ENCODE measurements at regions not wholly inside any gene's neighbourhood (a gene's known extent, or its start where the extent isn't known, plus 50 kb on each side); places are given as distances from the start of the nearest gene placed in this dataset.

DNA sequence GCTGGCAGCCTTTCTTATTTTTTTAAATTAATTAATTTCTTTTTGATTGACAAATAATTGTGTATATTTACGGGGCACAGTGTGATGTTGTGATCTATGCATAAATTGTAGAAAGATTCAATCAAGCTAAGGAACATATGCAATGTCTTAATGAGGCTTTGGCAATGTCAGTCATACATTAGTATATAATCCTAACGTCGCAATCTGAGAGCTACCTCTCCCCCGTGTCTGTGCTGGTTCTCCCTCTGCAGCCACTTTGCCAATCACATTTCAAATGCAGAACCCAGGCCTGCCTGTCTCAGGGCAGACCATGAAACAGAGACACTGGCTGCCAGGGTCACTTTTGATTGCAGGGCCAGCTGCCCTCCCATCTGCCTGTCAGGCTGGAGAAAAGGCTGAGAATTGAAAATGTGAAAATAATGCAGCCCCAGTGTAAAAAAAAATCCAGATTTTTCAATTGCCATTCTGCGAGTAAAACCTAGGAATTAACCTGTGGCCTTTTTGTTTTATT is 56.3 kb downstream of the SLC24A2 start:
- in situ Hi-C loops (cut with HindIII; ENCODE audit: low sequenced_read_pairs), result loop anchor here (25.0 kb wide), 1 partner anchor 145 kb away; no protein-coding TSS in a partner anchor

- in situ Hi-C loops (cut with HindIII; ENCODE audit: low sequenced_read_pairs), result loop anchor here (25.0 kb wide), 1 partner anchor 141 kb away; no protein-coding TSS in a partner anchor
Observed at GRCh38 chr9:19728101-19728500, 60.7 kb downstream of the SLC24A2 start.

GRCh38 chr9:19725970-19726369 is 62.9 kb downstream of the SLC24A2 start:
- in situ Hi-C loops (cut with HindIII; ENCODE audit: low sequenced_read_pairs), result loop anchor here (25.0 kb wide), 1 partner anchor 139 kb away; no protein-coding TSS in a partner anchor

DNA sequence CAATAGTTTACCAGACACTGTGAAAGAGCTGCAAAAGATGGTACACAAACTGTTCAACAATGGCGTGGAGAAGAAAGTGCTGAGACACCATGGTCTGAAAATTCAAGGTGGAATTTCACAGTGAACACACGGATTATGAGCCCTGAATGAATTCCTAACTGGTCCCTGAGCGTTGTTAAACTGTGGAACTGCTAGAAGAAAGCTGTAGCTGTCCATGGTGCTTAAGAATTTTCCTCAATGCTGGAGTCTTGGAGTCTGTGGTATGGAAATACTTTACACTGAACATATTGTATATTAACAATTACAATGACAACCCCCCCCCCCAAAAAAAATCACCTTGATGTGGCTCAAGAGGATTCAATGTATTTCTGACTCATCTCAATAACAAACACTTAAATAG is 68.5 kb downstream of the SLC24A2 start:
- in situ Hi-C loops (cut with HindIII; ENCODE audit: low sequenced_read_pairs), result no loop called here

DNA sequence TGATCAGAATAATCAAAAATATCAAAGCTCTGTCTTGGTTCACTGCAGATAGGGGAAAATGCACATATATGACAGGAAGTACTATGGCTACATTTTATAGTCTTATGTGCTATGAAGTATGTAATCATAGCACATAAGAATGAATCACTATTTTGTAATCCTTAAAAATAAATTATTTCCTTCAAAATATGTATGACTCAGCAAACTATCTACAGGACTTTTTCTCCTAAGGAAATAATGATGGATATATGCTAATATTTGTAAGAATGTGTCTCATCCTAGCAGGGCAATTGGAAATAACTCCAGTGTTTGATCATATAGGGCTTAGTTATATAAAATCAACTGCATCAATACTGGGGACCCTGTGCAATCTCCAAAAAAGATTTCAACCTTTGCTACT is 85.1 kb downstream of the SLC24A2 start:
- in situ Hi-C loops (cut with HindIII; ENCODE audit: low sequenced_read_pairs), result no loop called here

DNA sequence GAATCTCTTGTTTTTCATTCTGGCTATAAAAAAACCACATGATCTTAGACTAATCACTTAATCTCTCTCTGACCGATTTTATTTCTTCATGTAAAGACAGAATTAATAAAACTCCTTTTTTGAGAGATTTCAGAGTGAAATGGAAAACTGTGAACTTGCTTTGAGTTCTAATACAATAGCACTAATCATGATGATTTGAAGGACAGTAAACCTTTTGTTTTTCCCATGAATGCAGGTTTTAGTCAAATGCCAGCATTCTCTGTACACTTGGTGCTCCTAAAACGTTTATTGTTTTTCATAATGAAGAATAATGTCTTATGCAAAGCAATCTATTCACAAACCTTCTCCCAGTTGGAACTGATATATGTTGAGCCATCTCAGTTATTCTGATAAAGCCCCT is 86.8 kb downstream of the SLC24A2 start:
- in situ Hi-C loops (cut with HindIII; ENCODE audit: low sequenced_read_pairs), result no loop called here

DNA sequence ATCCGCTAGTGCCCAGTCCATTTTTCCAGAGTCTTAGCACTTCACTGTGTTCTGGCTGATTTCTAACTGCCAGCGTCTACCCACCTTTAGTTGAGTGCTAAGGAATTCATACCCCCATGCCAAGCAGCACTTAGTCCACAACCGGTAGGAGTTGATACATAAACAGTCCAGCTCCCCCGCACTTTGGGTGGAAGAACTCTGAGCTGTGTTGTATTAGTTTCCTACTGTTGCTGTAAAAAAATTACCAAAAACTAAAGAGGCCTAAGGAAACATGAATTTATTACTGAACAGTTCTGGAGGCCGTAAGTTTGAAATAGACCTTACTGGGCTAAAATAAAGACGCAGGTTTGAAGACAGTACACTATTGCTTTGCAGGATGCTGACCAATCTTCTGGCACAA is 87.6 kb downstream of the SLC24A2 start:
- in situ Hi-C loops (cut with HindIII; ENCODE audit: low sequenced_read_pairs), result no loop called here

DNA sequence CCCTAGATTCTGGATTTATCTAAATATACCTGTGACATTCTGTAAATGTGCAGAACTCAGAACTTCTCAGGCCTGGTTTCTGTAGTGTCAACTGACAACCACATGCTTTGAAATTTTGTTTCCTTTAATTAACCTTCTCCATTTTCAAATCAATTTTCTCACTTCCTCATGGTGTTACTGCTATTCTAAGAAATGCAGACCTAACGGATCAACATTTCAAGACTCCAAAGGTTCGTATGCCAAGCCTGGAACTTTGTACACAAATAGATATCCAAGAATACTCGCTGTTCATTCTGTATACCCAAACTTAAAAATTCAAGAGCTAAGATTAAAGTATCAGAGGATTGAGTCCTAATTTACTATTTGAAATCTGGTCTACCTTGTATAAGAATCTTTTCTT is 88.1 kb downstream of the SLC24A2 start:
- in situ Hi-C loops (cut with HindIII; ENCODE audit: low sequenced_read_pairs), result no loop called here

- in situ Hi-C loops (cut with HindIII; ENCODE audit: low sequenced_read_pairs), result no loop called here
Observed at GRCh38 chr9:19699756-19700155, 89.1 kb downstream of the SLC24A2 start.

GRCh38 chr9:19698960-19699359 is 89.9 kb downstream of the SLC24A2 start:
- in situ Hi-C loops (cut with HindIII; ENCODE audit: low sequenced_read_pairs), result no loop called here

DNA sequence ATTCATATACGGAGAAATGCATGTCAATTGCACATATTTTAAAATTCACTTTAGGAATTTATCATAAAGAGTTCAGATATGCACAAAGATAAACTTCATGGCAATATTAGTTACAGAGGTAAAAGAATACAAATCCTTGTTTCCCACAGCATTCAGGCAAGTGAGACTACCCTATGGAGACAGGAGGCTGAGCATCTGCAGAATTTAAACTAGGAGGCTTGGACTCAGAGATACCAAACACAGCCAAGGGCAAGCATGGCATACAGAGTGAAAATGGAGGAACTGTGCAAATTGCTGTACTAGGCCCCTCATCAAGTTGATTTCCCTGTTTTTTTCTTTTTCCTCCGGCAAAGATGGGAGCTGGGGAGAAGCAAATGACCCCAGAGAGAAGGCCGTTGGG is 94.2 kb downstream of the SLC24A2 start:
- in situ Hi-C loops (cut with HindIII; ENCODE audit: low sequenced_read_pairs), result no loop called here

DNA sequence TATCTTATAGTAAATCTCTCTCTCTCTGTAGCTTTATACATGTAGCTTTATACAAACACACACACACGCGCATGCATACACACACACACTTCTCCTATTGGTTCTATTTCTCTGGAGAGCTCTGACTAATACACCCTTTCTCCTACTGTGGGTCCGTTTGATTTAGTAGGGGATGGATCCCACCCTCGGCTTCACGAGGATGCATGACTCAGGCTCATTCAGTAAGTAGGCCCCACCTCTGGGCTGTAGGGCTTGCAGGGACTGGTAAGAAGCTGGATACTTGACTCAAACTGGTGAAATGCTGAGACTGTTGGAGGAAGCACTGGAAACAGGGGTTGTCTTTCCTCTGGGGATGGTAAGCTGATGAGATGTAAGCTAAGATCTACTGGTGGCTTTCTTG is 98.7 kb downstream of the SLC24A2 start:
- in situ Hi-C loops (cut with HindIII; ENCODE audit: low sequenced_read_pairs), result no loop called here

GRCh38 chr9:19689328-19690101 is 99.3 kb downstream of the SLC24A2 start:
- in situ Hi-C loops (cut with HindIII; ENCODE audit: low sequenced_read_pairs), result no loop called here

GRCh38 chr9:19683715-19684114 is 105.1 kb downstream of the SLC24A2 start:
- in situ Hi-C loops (cut with HindIII; ENCODE audit: low sequenced_read_pairs), result no loop called here

GRCh38 chr9:19682397-19682796 is 106.4 kb downstream of the SLC24A2 start:
- in situ Hi-C loops (cut with HindIII; ENCODE audit: low sequenced_read_pairs), result no loop called here

DNA sequence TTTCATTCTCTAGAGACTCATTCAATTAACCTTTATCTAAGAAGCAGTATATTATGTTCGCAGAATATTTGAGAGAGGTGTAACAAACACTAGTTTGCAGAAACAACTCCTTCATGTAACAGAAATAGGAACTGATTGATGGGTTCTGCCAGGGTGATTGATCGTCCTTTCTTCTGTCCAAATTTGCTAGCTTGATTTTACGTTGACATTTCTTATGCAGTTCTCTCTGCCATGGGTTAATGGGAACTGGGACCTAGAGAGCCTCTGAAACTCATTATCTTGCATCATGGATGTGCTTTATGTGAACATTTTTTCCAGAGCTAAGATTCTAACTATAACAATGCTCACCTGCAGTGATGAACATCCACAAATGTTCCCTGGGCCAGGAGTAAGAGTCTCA is 107.0 kb downstream of the SLC24A2 start:
- in situ Hi-C loops (cut with HindIII; ENCODE audit: low sequenced_read_pairs), result no loop called here

GRCh38 chr9:19677924-19678323 is 110.9 kb downstream of the SLC24A2 start:
- in situ Hi-C loops (cut with HindIII; ENCODE audit: low sequenced_read_pairs), result no loop called here

- in situ Hi-C loops (cut with HindIII; ENCODE audit: low sequenced_read_pairs), result no loop called here
Observed at GRCh38 chr9:19675492-19675891, 113.3 kb downstream of the SLC24A2 start.

DNA sequence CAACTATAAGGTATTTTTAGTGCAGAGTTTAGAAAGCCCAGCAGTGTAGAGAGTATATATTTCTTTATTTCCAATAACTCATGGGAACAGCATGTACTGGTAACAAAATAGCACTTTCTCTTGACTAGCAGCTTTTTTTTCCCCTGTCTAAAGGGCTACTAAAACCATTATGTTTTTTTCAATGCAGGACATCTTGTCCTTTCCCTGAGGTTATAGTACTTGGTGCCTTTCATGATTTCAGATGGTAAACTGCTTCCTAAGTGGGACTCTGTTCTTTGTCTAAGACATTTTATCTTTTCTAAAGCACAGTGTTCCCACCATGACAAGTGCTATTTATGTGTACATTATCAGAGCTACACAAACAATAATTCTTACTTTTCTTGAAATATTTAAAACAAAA is 122.3 kb downstream of the SLC24A2 start:
- in situ Hi-C loops (cut with HindIII; ENCODE audit: low sequenced_read_pairs), result no loop called here

DNA sequence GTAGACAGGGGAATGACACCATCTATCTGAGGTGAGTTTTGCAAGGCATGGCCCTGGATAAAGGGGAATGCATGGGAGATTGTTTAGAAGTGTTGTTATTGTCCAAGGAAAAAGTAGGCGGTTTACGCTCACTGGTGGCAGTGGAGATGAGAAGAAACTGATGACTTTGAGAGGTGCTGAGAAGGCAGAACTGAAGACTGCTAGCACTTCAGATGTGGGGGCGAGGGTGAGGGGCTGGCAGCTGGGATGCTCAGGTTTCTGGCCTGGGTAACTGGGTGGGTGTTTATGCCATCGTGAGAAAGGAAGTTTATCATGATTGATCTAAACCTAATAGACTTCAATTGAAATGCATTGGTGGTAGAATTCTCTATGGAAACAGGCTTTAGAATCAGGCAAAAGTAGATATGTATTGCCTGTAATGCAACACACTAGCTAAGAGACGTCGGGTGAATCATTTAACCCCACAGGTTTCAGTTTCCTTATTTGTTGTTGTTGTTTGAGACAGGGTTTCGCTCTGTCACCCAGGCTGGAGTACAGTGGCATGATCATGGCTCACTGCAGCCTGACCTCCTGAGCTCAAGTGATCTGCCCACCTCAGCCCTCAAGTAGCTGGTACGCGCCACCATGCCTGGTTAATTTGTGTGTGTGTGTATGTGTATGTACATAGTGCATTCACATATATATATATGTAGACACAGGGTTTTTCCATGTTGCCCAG is 123.5 kb downstream of the SLC24A2 start:
- in situ Hi-C loops (cut with HindIII; ENCODE audit: low sequenced_read_pairs), result no loop called here

GRCh38 chr9:19663570-19663969 is 125.3 kb downstream of the SLC24A2 start:
- in situ Hi-C loops (cut with HindIII; ENCODE audit: low sequenced_read_pairs), result no loop called here

GRCh38 chr9:19662213-19662612 is 126.6 kb downstream of the SLC24A2 start:
- in situ Hi-C loops (cut with HindIII; ENCODE audit: low sequenced_read_pairs), result no loop called here

Measured in endothelial cell of hepatic sinusoid (primary cell).